ENCODE measurements at regions not wholly inside any gene's neighbourhood (a gene's known extent, or its start where the extent isn't known, plus 50 kb on each side); places are given as distances from the start of the nearest gene placed in this dataset.

DNA sequence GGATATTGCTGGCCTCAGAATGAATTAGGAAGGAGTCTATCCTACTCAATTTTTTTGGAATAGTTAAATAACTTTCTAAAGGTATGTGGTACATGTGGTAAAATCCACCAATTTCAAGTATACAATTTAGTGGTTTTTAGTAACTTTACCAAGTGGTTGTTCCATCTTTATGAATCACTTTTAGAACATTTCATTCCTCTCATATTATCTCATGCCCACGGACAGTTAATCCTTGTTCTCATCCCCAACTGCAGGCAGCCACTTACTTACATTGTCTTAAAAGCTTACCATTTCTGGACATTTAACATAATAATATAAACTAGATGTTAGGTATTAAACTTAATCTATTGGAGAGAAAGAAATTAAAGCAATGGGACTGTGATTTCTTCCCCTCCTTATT is 146.3 kb upstream of the ZC3H15 start:
- Histone ChIP-seq H3K4me3 (no peak overlapping the region), H3K36me3 (no peaks in the 10 kb centered on the region), H3K27me3 (no peaks in the 10 kb centered on the region), H3K9me3 (no peaks in the 10 kb centered on the region), H3K27ac (no peak overlapping the region), H3K4me1 (no peaks in the 10 kb centered on the region)
- TF ChIP-seq, protein P1, sequence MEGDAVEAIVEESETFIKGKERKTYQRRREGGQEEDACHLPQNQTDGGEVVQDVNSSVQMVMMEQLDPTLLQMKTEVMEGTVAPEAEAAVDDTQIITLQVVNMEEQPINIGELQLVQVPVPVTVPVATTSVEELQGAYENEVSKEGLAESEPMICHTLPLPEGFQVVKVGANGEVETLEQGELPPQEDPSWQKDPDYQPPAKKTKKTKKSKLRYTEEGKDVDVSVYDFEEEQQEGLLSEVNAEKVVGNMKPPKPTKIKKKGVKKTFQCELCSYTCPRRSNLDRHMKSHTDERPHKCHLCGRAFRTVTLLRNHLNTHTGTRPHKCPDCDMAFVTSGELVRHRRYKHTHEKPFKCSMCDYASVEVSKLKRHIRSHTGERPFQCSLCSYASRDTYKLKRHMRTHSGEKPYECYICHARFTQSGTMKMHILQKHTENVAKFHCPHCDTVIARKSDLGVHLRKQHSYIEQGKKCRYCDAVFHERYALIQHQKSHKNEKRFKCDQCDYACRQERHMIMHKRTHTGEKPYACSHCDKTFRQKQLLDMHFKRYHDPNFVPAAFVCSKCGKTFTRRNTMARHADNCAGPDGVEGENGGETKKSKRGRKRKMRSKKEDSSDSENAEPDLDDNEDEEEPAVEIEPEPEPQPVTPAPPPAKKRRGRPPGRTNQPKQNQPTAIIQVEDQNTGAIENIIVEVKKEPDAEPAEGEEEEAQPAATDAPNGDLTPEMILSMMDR (IDR thresholded peaks at IDR 0.05): no peak
- no peak for DNase-seq (ENCODE audit: low spot score)

DNA sequence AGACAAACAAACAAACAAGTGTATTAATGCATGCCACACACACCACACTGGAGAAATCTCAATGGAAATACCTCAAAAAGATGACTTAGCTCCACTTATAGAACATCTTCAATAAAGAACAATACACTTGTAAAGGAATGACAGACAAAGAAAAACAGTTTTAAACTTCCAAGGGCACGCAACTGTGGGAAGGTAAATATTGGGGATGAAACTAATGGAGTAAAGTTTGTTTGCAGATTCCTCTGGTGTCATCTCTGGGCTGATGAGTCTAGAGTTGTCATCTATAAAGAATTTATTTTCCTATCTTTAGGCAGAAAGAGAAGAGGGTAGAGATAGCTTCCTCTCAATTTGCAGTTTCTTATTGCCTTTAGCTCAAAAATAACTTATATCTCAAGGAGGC is 144.0 kb upstream of the ZC3H15 start:
- TF ChIP-seq, protein P1 (IDR thresholded peaks at IDR 0.05): no peak
- Histone ChIP-seq H3K27ac (no peak overlapping the region), H3K9me3 (no peaks in the 10 kb centered on the region), H3K4me1 (peaks cover 0 to 2% of the 10 kb centered on the region in 2 donors), H3K27me3 (no peaks in the 10 kb centered on the region), H3K36me3 (no peaks in the 10 kb centered on the region), H3K4me3 (no peak overlapping the region)
- DNase-seq (ENCODE audit: low spot score): no peak

DNA sequence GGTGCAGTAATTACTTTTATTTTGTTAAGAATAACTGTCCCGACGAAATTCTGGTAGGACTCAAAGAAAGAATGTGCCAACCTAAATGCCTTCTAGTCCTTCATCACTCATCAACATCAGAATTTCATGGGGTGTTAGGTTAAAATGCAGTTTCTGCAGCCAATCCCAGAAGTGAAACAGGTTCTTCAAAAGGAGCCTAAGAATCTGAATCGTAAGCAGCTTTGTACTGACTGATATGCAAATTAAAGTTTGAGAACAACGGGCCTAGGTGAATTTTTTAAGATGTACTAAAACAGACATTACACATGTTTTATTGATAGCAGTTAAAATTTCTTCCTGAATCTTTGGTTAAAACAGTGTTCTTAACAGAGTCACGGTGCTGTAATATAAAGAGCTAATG is 140.3 kb upstream of the ZC3H15 start:
- Histone ChIP-seq H3K27me3 (no peaks in the 10 kb centered on the region), H3K36me3 (no peaks in the 10 kb centered on the region), H3K4me3 (no peak overlapping the region), H3K4me1 (peaks cover 0 to 24% of the 10 kb centered on the region in 2 donors), H3K9me3 (no peaks in the 10 kb centered on the region), H3K27ac (no peak overlapping the region)
- TF ChIP-seq, protein P1 (IDR thresholded peaks at IDR 0.05): no peak
- DNase-seq (ENCODE audit: low spot score): no peak

DNA sequence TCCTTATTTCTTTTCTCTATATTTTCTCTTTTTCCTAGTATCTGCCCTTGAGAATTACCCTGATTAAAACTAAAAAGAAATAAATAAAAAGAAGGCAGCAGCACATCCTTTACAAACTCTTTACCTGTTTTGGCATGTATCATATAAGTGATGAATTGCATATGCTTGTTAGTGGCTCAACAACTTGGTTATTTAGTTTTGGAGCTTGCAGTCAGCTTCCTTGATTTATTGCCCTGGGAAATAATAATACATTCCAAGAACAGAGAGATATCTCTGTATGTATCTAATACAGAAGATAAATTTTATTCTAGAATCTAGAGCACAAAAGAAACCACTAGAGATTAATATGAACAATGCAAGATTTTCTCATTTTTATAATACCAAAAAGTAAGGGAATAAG is 139.8 kb upstream of the ZC3H15 start:
- Histone ChIP-seq H3K9me3 (no peaks in the 10 kb centered on the region), H3K27me3 (no peaks in the 10 kb centered on the region), H3K36me3 (no peaks in the 10 kb centered on the region), H3K27ac (no peak overlapping the region), H3K4me1 (peaks cover 0 to 24% of the 10 kb centered on the region in 2 donors), H3K4me3 (no peak overlapping the region)
- no peak for DNase-seq (ENCODE audit: low spot score)
- TF ChIP-seq, protein P1 (IDR thresholded peaks at IDR 0.05): no peak

DNA sequence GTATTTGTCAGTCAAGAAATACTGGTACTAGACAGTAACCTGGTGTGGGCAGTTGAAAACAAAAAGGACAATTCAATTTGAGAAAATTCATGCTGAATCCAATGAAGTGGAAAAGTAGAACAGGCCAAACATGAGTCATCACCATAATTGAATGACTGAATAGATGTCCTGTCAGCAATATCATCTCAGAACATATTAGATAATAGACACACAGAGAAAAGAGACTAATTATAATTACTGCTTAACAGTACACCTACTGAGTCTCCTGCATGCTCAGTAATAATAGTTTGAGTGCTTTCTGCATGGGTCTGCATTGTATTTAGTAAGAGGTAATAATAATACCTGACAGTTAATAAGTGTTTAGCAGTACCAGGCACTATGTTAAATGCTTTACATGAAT is 138.6 kb upstream of the ZC3H15 start:
- no peaks in the 10 kb centered on the region for H3K36me3 ChIP-seq
- H3K27me3 ChIP-seq: no peaks in the 10 kb centered on the region
- H3K4me1 ChIP-seq: peaks cover 0 to 24% of the 10 kb centered on the region in 2 donors
- no peak overlapping the region for H3K4me3 ChIP-seq
- DNase-seq (ENCODE audit: low spot score): no peak
- TF ChIP-seq, protein P1 (IDR thresholded peaks at IDR 0.05): no peak
- no peak overlapping the region for H3K27ac ChIP-seq
- H3K9me3 ChIP-seq: no peaks in the 10 kb centered on the region

DNA sequence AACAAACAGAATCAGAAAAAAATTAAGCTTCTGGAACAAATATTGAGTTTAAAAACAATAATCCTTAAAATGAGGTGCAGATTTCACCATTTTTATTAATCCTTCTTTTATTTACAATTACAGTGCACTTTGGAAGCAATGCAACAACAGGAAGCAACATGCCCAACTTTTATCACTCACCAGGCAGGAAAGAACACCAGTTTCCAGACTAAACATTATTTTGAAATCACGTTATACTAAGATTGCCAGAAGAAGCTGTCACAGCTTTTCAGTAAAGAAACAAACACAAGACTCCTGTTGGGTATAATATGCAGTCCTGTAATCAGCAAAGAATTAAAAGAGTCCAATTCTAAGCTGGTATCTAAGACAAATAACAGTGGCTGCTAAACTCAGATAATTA is 137.9 kb upstream of the ZC3H15 start:
- no peak overlapping the region for H3K27ac ChIP-seq
- H3K9me3 ChIP-seq: no peaks in the 10 kb centered on the region
- no peak overlapping the region for H3K4me3 ChIP-seq
- no peaks in the 10 kb centered on the region for H3K36me3 ChIP-seq
- DNase-seq (ENCODE audit: low spot score): no peak
- H3K4me1 ChIP-seq: peaks cover 0 to 24% of the 10 kb centered on the region in 2 donors
- TF ChIP-seq, protein P1 (IDR thresholded peaks at IDR 0.05): no peak
- H3K27me3 ChIP-seq: no peaks in the 10 kb centered on the region
